ENCODE measurements at regions not wholly inside any gene's neighbourhood (a gene's known extent, or its start where the extent isn't known, plus 50 kb on each side); places are given as distances from the start of the nearest gene placed in this dataset.

GRCh38 chr1:55568732-55569131 is 353.6 kb upstream of the USP24 start:
- no peak for DNase-seq
- H3K4me3 ChIP-seq (ENCODE audit: low read depth, low read length) = no peak overlapping the region
- in situ Hi-C loops (cut with HindIII; ENCODE audit: low pct_ligation_motif_present, low sequenced_read_pairs) = no loop called here
- H3K27me3 ChIP-seq (replicated peaks) = no peaks in the 10 kb centered on the region
- H3K27ac ChIP-seq = no peak overlapping the region
- H3K36me3 ChIP-seq (replicated peaks) = no peaks in the 10 kb centered on the region
- no peak for TF ChIP-seq CTCF (IDR thresholded peaks at IDR 0.05; ENCODE audit: low read depth, low read length, missing control alignments)

- no peak overlapping the region for H3K27ac ChIP-seq
- no peak for DNase-seq
- H3K27me3 ChIP-seq (replicated peaks) = no peaks in the 10 kb centered on the region
- no peak overlapping the region for H3K4me3 ChIP-seq (ENCODE audit: low read depth, low read length)
- TF ChIP-seq CTCF (IDR thresholded peaks at IDR 0.05; ENCODE audit: low read depth, low read length, missing control alignments) = no peak
- in situ Hi-C loops (cut with HindIII; ENCODE audit: low pct_ligation_motif_present, low sequenced_read_pairs) = no loop called here
- no peaks in the 10 kb centered on the region for H3K36me3 ChIP-seq (replicated peaks)
Measured at GRCh38 chr1:55560266-55560665, 345.1 kb upstream of the USP24 start.

- in situ Hi-C loops (cut with HindIII; ENCODE audit: low pct_ligation_motif_present, low sequenced_read_pairs) = no loop called here
- TF ChIP-seq CTCF (IDR thresholded peaks at IDR 0.05; ENCODE audit: low read depth, low read length, missing control alignments) = no peak
Measured at GRCh38 chr1:55559842-55560241, 344.7 kb upstream of the USP24 start.

GRCh38 chr1:55559161-55559611 is 344.0 kb upstream of the USP24 start:
- TF ChIP-seq CTCF (IDR thresholded peaks at IDR 0.05; ENCODE audit: low read depth, low read length, missing control alignments) = no peak
- no peak for DNase-seq
- no peak overlapping the region for H3K4me3 ChIP-seq (ENCODE audit: low read depth, low read length)
- in situ Hi-C loops (cut with HindIII; ENCODE audit: low pct_ligation_motif_present, low sequenced_read_pairs) = no loop called here
- no peak overlapping the region for H3K27ac ChIP-seq
- H3K36me3 ChIP-seq (replicated peaks) = no peaks in the 10 kb centered on the region
- no peaks in the 10 kb centered on the region for H3K27me3 ChIP-seq (replicated peaks)

More at GRCh38 chr1:55559842-55560241, 344.7 kb upstream of the USP24 start:
- DNase-seq = no peak
- no peak overlapping the region for H3K27ac ChIP-seq
- no peaks in the 10 kb centered on the region for H3K36me3 ChIP-seq (replicated peaks)
- H3K27me3 ChIP-seq (replicated peaks) = no peaks in the 10 kb centered on the region
- H3K4me3 ChIP-seq (ENCODE audit: low read depth, low read length) = no peak overlapping the region

GRCh38 chr1:55558515-55558914 is 343.4 kb upstream of the USP24 start:
- Histone ChIP-seq H3K4me3 (ENCODE audit: low read depth, low read length) (no peak overlapping the region), H3K27ac (no peak overlapping the region), H3K36me3 (replicated peaks) (no peaks in the 10 kb centered on the region), H3K27me3 (replicated peaks) (no peaks in the 10 kb centered on the region)
- no peak for TF ChIP-seq CTCF (IDR thresholded peaks at IDR 0.05; ENCODE audit: low read depth, low read length, missing control alignments)
- in situ Hi-C loops (cut with HindIII; ENCODE audit: low pct_ligation_motif_present, low sequenced_read_pairs) = no loop called here
- DNase-seq = no peak

- TF ChIP-seq CTCF (IDR thresholded peaks at IDR 0.05; ENCODE audit: low read depth, low read length, missing control alignments) = no peak
- H3K27me3 ChIP-seq (replicated peaks) = no peaks in the 10 kb centered on the region
- H3K36me3 ChIP-seq (replicated peaks) = no peaks in the 10 kb centered on the region
- no peak overlapping the region for H3K4me3 ChIP-seq (ENCODE audit: low read depth, low read length)
- DNase-seq = no peak
- H3K27ac ChIP-seq = no peak overlapping the region
- in situ Hi-C loops (cut with HindIII; ENCODE audit: low pct_ligation_motif_present, low sequenced_read_pairs) = no loop called here
Measured at GRCh38 chr1:55555956-55556725, 341.0 kb upstream of the USP24 start.
